ENCODE measurements at regions not wholly inside any gene's neighbourhood (a gene's known extent, or its start where the extent isn't known, plus 50 kb on each side); places are given as distances from the start of the nearest gene placed in this dataset.

DNA sequence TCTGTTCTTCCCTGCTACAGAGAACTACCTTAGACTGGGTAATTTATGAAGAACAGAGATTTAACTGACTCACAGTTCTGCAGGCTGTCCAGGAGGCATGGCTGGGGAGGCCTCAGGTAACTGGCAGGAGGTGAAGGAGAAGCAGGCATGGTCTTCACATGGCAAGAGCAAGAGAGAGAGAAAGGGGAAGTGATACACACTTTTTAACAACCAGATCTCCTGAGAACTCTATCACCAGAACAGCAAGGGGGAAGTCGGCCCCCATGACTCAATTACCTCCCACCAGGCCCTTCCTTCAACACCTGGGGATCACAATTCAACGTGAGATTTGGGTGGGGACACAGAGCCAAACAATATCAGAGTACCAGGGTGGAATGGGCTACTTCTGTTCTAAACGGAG is 766.8 kb downstream of the TLE1 start:
- no peak for DNase-seq (ENCODE audit: low read depth)

DNA sequence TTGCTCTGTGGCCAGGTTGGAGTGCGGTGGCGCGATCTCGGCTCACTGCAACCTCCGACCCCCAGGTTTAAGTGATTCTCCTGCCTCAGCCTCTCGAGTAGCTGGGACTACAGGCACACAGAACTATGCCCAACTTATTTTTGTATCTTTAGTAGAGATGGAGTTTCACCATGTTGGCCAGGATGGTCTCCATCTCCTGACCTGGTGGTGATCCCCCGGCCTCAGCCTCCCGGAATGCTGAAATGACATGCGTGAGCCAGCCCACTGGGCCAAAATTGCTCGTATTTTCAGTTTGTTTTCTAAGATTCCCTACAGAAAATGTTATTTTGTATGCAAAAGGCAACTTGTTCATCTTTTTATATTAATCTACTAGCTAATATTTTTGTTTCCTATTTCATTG is 782.6 kb downstream of the TLE1 start:
- no peak for DNase-seq (ENCODE audit: low read depth)

DNA sequence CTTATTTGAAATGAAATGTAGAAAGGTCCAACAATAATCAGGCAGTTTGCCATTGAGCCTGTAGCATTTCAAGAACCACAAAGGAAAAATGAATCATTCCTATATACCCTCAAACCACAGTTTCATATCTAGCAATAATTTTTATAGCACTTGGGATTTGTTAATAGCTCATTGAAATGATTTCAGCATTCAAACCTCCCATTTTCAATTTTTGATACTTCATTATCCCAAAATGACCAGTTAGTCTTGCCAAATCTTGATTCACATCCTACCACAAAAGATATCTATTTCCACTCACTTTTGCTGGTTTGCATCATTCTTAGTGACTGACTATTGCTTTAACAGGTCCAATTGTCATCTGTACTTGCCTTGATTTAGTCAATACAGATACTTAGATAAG is 790.1 kb downstream of the TLE1 start:
- no peak for DNase-seq (ENCODE audit: low read depth)

DNA sequence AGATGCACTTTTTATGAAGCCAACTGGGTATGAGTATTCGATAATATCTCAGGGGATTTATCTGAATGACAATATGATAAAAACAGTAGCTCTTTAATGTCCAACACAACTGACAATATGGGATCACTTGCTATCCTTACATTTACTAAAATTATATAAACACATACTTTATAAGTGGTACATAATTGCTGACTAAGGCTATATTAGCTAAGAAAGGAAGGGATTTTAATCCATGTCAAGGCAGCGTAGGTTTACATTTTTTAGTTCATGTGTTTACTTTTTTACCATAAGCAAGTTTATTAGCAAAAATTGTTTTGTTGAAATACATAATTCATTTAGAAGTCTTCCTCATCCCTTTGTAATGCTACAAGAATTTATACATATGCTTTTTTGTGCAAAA is 796.2 kb downstream of the TLE1 start:
- no peak for DNase-seq (ENCODE audit: low read depth)

DNA sequence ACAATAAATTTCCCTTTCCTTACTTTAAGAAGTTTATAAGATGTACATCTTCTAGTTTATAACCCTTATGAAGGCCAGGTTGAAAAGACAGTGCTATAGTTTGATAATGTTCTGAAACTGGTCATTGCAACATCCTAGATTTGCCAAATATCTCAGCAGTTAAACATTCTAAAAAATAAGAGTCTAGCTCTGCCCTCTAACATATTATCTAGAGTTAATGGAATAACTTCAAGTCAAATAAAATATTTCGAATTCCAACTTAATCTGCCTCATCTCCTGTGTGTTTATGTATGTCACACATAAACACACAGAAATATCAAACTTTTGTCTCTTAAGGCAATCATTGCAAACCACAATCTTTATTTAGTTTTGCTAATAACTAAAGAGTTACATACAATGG is 796.6 kb downstream of the TLE1 start:
- DNase-seq (ENCODE audit: low read depth), result no peak

DNA sequence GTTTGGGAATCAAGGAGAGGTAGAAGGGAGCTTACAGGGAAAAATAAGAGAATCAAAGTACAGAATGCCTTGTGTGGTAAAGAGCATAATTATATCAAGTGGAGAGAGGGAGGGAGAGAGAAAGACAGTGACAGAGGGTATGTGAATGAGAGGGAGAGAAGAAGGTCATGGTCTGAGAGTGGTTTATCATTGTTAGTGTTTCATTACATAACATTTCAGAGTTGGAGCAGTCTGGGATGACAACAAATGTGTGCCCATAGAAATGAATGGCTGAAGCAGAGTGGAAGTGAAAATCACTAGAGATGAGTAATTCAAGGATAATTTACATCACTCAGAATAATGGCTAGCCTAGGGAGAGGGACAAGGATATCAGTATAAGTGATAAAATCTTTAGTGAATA is 799.2 kb downstream of the TLE1 start:
- DNase-seq (ENCODE audit: low read depth), result no peak

DNA sequence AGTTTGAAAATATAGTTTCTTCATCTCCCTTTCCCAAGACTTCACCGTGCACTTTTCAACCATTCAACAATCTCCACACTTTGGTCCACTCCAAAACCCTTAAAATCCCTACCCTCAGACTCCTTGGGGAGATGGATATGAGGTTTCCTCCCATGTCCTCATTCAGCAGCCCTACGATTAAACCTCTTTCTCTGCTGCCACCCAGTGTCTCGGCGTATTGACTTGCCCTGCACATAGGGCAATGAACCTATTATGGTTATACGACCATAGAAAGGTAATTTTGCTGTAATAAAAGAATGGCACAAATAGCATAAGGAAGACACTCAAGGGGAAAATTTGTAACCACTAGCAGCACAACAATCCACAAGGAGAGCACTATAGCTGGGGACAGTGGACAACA is 803.5 kb downstream of the TLE1 start:
- DNase-seq (ENCODE audit: low read depth), result no peak

DNA sequence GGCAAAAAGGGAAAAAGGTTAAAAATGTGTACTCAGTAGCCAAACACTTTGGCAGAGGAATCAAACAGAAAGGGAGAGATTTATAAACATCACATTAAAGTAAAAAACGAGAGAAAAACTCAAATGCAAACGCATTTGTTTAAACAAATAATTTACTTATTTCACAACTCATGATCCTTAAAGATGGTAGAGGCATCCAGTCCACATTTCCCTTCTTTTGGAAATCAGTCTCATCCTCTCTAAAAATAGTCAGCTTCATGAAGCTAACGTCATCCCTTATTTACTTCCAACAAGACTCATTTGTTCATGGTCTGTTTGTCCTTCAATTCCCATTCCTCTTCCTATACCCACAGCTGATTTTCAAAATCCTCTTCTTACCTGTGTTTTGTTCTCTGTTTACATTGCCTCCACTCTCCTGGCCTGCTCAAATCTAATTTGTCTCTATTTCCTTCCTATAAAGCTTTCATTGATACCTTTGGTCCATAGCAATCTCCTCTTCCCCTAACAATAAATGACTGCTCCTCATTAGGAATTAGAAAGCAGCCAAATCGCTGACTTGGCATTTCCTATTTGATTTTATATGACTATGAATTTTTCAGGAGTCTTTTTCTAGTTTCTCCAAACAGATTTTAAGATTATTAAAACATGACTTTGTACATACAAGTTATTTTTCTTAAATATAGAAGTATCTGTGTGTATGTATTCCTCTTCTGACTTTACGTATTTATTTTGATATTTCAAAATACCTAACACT is 805.3 kb downstream of the TLE1 start:
- no peak for DNase-seq (ENCODE audit: low read depth)

DNA sequence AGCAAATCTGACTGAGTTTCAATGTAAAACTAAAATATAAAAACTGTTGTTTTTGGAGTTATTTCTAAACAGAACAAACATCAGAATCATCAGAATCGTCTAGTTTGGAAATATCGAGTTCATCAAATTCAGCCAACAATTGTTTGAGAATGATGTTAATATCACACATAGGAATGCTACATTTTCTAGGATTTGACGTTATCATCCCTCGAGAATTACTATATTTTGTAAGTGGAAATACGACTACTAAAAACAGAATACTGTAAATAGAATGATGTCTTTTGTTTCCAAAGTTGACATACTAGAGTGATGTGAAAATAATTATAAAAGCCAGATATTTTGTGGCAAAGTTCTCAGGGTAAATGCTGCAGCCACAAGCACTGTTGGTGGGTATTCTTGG is 805.9 kb downstream of the TLE1 start:
- no peak for DNase-seq (ENCODE audit: low read depth)

DNA sequence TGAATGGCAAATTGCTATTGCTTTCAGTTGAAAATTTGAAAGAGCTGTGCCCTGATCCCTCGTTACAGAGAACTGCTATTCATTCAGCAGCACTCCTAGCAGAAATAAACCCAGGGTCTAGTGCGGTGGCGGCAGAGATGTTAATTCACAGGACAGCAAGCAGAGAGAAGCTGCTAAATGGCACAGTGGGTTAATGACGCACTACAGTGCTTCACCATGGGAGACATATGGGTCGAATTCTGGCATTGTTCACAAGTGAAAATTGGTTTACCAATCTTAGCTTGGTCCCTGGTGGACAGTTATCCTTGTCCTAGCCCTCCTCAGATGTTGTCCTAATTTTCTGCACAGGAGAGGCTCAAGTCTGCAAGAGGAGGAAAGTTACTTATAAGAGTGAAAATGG is 807.4 kb downstream of the TLE1 start:
- DNase-seq (ENCODE audit: low read depth), result no peak

DNA sequence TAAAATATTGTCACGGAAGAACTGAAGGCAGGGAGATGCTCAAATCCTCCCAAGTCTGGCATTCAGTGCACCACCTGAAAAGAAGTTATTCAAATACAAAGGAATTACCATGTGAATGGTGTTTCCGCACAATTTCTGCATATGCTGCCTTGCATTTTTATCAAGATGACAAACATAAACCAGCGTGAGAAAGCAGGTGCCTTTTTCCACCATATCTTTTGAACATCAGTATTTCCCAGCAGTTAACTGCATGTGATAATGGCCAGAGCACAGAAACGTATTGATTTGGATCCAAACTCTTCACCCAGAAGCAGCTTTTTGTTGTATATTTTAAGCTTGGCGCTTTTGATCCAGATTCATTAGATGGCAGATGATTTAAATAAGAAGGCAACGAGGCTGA is 808.0 kb downstream of the TLE1 start:
- DNase-seq (ENCODE audit: low read depth), result no peak

DNA sequence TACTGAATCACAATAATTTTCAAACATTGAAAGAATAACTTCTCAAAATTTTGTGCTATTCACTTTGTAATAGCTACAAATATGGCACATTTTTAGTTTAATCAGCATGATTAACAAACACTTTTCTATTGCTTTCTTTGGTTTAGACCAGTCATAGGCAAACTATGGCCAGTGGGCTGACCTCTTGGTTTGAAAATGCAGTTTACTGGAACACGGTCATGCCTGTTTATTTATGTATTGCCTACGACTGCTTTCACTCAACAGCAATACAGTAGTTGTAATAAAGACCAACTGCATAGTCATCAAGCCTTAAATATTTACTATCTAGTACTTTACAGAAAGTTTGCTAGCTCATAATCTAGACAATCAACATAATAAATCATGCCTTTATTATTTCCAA is 810.8 kb downstream of the TLE1 start:
- DNase-seq (ENCODE audit: low read depth), result no peak

DNA sequence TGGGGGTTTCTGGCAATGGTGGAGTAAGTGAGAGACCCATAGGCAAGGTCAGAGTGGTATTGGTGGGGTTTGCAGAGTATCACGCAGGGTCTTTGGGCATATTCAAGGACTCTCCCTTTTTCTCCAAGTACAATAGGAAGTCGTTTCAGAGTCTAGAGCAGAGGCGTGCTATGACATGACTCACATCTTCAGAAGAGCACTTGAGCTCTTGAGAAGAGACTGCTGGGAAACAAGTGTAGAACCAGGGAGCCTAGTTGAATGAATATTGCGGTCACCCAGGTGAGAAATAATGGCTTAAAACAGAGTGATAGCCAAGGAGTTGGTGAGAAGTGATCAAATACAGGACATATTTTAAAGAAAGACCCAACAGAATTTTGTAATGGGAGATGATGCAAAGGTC is 813.4 kb downstream of the TLE1 start:
- no peak for DNase-seq (ENCODE audit: low read depth)

DNA sequence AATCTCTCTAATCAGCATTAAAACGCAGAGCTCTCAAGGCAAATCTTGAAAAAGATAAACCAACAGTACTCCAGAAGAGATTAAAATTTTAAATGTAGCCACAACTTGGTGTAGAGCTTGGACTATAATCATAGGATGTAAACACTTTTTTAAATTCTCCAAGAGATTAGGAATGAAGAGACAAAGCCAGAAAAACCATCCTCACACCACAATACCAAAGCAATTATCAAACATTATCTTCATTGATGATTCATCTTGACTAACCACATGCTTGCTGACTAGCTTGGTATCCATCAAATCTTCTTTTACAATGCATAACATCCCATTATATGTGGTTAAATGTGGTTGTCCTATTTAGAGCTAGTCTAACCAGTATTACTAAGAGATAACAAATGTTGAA is 815.1 kb downstream of the TLE1 start:
- DNase-seq (ENCODE audit: low read depth), result no peak

DNA sequence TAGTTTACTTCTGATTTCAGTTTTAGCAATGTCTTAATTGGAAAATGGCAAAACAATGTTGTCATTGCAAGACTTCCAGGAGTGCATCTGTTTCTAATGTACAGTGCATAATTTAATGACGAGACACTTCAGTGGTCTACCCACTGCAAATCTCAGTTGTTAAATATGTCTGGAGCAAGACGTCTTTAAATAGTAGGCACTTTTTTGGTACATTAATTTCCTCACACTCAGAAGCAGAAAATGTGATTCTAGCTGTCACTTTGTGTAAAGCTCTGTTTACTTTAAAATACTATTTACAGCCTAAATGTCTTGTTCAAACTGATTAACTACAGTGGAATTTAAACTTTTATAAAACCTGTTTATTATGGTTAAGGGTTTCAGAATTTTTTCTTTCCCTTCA is 815.5 kb downstream of the TLE1 start:
- DNase-seq (ENCODE audit: low read depth), result no peak

DNA sequence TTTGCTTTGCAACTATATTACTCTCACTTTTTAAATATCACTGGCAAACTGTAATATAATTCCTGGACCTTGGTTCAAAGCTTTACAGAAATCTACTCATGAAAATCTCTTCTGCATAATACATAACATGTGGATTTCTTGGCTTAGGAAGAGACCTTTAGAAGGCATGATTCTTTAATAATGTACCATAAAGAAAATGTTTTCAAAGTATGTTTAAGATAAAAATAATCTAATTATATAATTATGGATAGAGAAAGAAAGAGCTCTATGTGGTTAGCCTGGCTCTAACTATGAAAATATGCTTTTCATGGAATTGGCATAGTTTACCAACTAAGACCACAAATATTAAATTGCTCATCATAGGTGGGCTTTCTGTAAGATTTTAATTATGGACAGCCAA is 817.8 kb downstream of the TLE1 start:
- DNase-seq (ENCODE audit: low read depth), result no peak

DNA sequence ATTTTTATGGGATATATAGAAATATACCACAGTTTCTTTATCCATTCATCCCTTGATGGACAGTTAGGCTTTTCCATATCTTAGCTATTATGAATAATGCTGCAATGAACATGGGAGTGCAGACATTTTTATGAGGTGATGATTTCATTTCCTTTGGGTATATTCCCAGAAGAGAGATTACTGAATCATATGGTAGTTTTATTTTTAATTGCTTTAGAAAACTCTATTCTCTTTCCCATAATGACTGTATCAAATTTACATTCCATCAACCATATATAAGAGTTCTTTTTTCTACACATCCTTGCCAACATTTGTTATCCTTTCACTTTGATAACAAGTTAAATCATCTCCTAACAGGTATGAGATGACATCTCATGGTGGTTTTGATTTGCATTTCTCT is 821.6 kb downstream of the TLE1 start:
- DNase-seq (ENCODE audit: low read depth), result no peak

DNA sequence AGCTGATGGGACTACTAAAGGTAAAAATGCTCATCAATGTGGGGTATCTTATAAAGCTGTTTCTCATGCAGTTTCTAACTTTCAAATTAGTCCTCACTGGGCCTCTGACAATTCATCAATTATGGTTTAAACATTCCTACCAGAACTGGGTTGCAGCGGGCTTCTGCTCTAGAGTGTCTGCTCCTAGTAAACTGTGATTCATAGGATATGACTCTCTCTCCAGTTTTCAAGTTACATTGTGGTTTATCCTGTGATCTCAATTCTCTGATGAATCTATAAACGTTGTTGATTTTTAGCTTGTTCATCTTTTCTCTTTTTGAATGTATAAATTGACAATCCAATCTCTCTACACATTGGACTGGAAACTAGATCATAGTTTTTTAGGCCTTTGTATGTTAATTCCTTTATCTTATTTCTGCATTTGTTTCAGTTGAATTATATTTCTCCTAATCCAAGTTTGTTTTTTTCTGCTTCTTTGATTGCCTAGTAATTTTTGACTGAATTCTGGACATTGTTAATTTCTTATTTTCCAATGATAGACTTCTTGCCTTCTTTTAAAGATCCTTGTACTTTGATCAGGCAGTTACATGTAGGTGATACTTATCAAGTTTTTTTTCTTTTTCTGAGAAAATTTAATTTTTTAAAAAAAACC is 822.6 kb downstream of the TLE1 start:
- no peak for DNase-seq (ENCODE audit: low read depth)

DNA sequence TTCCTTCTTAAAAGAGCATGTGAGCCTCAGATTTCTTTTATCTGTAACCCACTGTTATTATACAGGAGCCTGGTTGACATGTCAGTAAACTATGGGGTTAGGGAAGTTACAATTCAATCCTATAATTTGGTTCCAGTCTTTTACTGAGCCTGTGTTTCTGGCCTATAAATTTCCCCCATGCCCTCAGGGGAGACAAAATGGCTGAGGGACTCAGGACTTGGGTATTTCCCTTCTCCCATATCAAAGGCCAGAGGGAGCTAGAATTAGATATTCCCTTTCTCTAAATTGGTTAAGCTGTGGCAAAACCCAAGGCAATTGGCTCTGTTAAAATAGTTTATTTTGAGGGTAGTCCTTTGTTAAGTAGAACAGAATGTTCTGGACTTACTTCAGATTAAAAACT is 823.2 kb downstream of the TLE1 start:
- no peak for DNase-seq (ENCODE audit: low read depth)

DNA sequence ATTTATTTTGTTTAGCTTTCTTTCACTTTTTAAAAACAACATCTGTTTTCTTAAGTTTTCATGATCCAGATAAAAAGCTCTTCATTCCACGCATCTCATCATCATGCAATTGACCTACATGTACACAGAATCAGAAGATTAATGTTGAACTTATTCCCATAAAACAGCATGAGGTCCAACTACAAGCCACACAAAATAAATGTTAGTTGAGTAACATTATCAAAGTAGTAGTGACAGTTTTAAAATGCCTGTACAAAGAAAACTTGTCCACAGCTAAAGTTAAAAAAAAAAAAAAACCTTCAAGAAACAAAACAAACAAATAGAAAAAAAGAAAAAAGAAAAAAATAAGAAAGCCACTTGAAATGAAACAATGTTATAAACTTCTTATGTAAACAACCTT is 846.3 kb downstream of the TLE1 start:
- DNase-seq (ENCODE audit: low read depth), result no peak

DNA sequence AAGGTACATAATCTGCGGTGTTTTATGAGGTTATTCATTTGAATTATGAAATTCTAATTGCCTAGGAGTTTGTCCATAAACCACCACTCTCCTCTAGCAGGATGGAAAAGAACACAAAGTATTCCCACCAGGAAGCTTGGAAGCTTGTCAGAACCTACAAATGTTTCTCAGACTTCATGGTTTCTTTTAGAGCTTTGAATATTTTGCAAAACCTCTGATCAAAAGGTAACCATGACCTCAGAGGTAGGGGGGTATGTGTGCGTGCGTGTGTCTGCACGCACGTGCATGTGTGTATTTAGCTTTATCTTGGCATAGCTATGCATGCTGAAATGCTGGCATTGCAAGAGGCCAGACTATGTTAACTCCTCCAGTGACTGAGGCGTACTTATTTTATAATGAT is 847.0 kb downstream of the TLE1 start:
- no peak for DNase-seq (ENCODE audit: low read depth)

DNA sequence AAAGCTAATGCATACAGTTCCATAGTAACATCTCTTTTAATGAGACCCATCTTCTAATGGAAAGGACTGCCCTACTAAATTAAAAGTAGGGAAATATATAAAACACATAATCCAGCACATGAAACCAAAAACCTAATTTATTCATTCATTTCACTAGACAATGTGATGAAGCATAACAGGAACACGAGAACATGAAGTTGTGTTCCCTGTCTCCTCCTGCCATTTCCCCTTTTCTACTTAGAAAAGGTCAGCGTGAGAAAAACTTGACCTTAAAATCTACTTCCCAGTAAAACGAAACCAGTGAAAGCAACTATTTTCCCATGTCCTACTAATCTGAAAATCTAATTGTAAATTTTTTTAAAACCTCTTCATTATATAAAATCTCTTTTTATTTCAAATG is 847.5 kb downstream of the TLE1 start:
- DNase-seq (ENCODE audit: low read depth), result no peak

DNA sequence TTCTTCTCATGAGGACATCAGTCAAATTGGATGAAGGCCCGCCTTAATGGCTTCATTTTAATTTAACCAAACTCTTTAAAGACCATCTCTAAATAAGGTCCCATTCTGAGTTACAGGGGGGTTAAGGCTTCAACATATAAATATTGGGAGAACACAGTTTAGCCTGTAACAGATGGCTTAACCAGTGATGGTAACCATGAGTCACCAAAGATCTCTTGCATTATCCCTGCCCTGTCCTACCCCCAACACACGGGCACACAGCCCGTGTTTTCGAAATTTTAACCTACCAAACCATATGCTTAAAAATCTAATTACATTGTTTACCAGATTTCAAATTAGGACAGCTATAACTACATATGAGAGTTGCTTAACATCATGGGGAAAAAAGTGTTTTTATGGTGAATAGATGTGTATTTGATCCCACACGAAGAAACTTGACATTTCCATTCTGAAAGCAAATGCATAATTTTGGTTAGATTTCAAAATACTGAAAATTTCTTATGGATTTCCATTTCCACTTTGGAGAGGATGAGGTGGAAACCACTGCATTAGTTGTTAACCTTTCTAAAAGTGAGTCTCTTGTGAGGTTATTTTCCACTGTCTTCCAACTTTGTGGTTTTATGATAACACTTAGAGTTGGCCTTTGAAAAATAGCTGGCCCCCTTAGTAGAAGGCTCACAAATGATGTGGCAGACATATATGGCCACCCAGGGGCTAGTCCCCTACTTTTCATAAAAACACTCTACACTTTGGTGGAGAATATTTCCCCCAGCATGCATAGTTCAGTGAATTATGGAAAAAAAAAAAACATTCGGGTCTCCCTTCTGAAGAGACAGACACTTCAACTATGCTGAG is 849.3 kb downstream of the TLE1 start:
- no peak for DNase-seq (ENCODE audit: low read depth)

All from activated gamma-delta T cell treated with anti-CD3 and anti-CD28 coated beads, Interleukin-2, amount 50 U/mL, for 16 hours (primary cell).